Lower lobe of right lung (tissue), 2 donors: ENCODE measurements at regions not wholly inside any gene's neighbourhood (a gene's known extent, or its start where the extent isn't known, plus 50 kb on each side); places are given as distances from the start of the nearest gene placed in this dataset.

Experiments used
- ATAC-seq, 2 donors: fragments of 200-7000 bp; cut with Tn5 transposase; one replicate each; pipeline ENCODE4 v1.9.1; 2020 to 2022; ENCODE audit warnings: mild to moderate bottlenecking in 2 of 2, moderate library complexity in 2 of 2
- DNase-seq: peaks from one replicate; pipeline ENCODE4 v3.0.0-alpha.2; 2020
- H3K27ac ChIP-seq: fragments of 200-600 bp; one replicate; pipeline ENCODE4 v1.8.0; 2022
- H3K27me3 ChIP-seq: fragments of 200-600 bp; one replicate; pipeline ENCODE4 v1.8.0; 2022; ENCODE audit warnings: low read depth
- H3K36me3 ChIP-seq: fragments of 200-600 bp; one replicate; pipeline ENCODE4 v1.8.0; 2022; ENCODE audit warnings: mild to moderate bottlenecking
- H3K4me1 ChIP-seq: fragments of 200-600 bp; one replicate; pipeline ENCODE4 v1.8.0; 2022
- H3K4me3 ChIP-seq: fragments of 200-600 bp; one replicate; pipeline ENCODE4 v1.8.0; 2022; ENCODE audit warnings: mild to moderate bottlenecking
- H3K9me3 ChIP-seq: fragments of 200-600 bp; one replicate; pipeline ENCODE4 v1.8.0; 2022
- CTCF ChIP-seq: fragments of 200-600 bp; IDR thresholded peaks from one replicate; pipeline ENCODE4 v1.8.0; 2022; ENCODE audit warnings: antibody characterized with exemption, mild to moderate bottlenecking
- intact Hi-C: fragments of 100-400 bp; cut with DNase I; formaldehyde crosslinking; loops from one replicate; pipeline ENCODE4 v1.11.0; 2022
- donor health status: DM: no; HTN: yes; CAD: no; lungs with severe emphysema.

GRCh38 chr2:145184741-145185651, 665.1 kb upstream of the ZEB2 start:
- Histone ChIP-seq H3K27ac (no peak overlapping the region), H3K4me3 (no peak overlapping the region), H3K4me1 (peaks cover 5% of the 10 kb centered on the region), H3K9me3 (no peaks in the 10 kb centered on the region), H3K36me3 (no peaks in the 10 kb centered on the region), H3K27me3 (no peaks in the 10 kb centered on the region)
- TF ChIP-seq CTCF: no peak
- DNase-seq (no peak), ATAC-seq (no peak)
- intact Hi-C loops: no loop called here

DNA sequence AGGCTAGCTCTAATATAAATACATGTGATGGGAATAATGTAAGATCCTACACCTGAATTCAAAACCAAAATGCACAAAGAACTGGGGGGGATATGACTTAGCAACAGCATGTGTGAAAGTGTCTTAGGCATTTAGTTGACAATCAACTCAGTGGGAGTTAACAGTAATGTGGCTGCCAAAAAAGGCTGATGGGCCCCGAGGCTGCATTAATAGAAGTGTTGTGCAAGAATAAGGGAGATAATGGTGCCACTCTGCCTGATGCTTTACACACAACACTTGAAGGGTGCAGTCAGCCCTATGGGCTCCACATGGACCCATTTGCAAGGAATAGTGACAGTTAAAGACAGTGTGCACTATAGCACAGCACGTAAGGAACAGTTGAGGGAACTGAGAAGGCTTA, 649.4 kb upstream of the ZEB2 start:
- intact Hi-C loops: no loop called here
- no peak for ATAC-seq
- no peak overlapping the region for H3K27ac ChIP-seq
- no peaks in the 10 kb centered on the region for H3K4me1 ChIP-seq
- H3K9me3 ChIP-seq: no peaks in the 10 kb centered on the region
- TF ChIP-seq CTCF: no peak
- DNase-seq: no peak
- H3K36me3 ChIP-seq: no peaks in the 10 kb centered on the region
- H3K27me3 ChIP-seq: no peaks in the 10 kb centered on the region
- no peak overlapping the region for H3K4me3 ChIP-seq

DNA sequence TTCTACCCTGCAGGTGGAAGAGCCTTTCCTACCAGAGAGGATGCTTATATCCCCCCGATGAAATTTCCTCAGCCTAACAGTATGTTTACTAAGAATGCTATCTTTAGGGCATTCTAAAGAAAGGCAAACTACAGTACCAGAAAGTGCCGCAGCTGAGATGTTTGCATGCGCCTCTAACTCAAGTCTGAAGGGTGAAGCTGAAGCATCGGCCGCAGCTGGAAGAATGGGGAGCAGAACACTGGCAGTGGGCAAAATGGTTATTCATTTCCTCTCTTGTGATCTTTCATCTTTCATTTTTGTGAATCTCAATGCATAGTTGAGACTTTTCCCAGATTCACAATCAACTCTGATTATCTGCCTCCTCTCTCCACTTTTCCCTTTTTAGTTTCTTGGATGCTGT, 648.2 kb upstream of the ZEB2 start:
- DNase-seq (no peak), ATAC-seq (no peak)
- Histone ChIP-seq H3K9me3 (no peaks in the 10 kb centered on the region), H3K27me3 (no peaks in the 10 kb centered on the region), H3K27ac (no peak overlapping the region), H3K4me3 (no peak overlapping the region), H3K4me1 (no peaks in the 10 kb centered on the region), H3K36me3 (no peaks in the 10 kb centered on the region)
- intact Hi-C loops: no loop called here
- no peak for TF ChIP-seq CTCF

- Histone ChIP-seq H3K4me3 (no peak overlapping the region), H3K4me1 (no peaks in the 10 kb centered on the region), H3K36me3 (no peaks in the 10 kb centered on the region), H3K27me3 (no peaks in the 10 kb centered on the region), H3K27ac (no peak overlapping the region), H3K9me3 (no peaks in the 10 kb centered on the region)
- no peak for DNase-seq
- intact Hi-C loops: no loop called here
- no peak for TF ChIP-seq CTCF
- ATAC-seq: no peak
Measured at GRCh38 chr2:145166731-145167302, 646.9 kb upstream of the ZEB2 start.

DNA sequence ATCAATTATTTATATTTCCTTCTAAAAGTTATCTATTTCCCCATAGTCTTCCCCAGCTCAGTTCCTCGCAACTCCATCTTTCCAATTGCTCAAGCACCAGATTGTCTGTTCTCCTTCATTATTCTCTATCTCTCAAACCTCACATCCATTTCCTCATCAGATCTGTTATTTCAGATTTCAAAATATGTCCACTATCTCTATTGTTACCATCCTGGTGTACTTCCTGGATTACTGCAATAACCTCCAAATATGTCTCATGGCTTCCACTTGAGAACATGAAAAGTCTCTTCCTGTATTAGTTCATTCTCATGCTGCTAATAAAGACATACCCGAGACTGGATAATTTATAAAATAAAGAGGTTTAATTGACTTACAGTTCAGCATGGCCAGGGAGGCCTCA, 641.7 kb upstream of the ZEB2 start:
- H3K27me3 ChIP-seq: no peaks in the 10 kb centered on the region
- H3K9me3 ChIP-seq: no peaks in the 10 kb centered on the region
- no peak for ATAC-seq
- intact Hi-C loops: no loop called here
- no peak for TF ChIP-seq CTCF
- H3K4me1 ChIP-seq: no peaks in the 10 kb centered on the region
- H3K4me3 ChIP-seq: no peak overlapping the region
- no peak overlapping the region for H3K27ac ChIP-seq
- DNase-seq: no peak
- H3K36me3 ChIP-seq: no peaks in the 10 kb centered on the region
